A549 (cell line): ENCODE measurements at regions not wholly inside any gene's neighbourhood (a gene's known extent, or its start where the extent isn't known, plus 50 kb on each side); places are given as distances from the start of the nearest gene placed in this dataset.

ENCODE experiments used
- ATAC-seq, 2 experiments: fragments of 200-7000 bp in 1 of 2; fragments of >200 bp in 1 of 2; cut with Nextera tagmentation in 1 of 2; cut with Tn5 transposase in 1 of 2; 3 replicates each; pipeline versions ENCODE4 v1.8.0 to v1.9.1; 2018 to 2020; ENCODE audit warnings: mild to moderate bottlenecking in 1 of 2, moderate library complexity in 1 of 2
- CTCF ChIA-PET: fragments of 300-600 bp; sonication (Branson Sonifier 250); formaldehyde crosslinking; extraction: SDS; loops from one replicate; lab custom pipeline; 2021; ENCODE audit warnings: antibody characterized with exemption, inconsistent platforms; lab: Yijun Ruan, JAX
- POLR2A ChIA-PET: fragments of 350-600 bp; formaldehyde crosslinking; extraction: SDS; loops from one replicate; lab custom pipeline; 2021; ENCODE audit warnings: antibody characterized with exemption, inconsistent platforms; lab: Yijun Ruan, JAX
- DNase-seq, 2 experiments: peaks; one replicate each; pipeline versions ENCODE4 v3.0.0 to v3.0.0-alpha.2; 2011 to 2016; ENCODE audit warnings: low read depth in 1 of 2, low spot score in 1 of 2
- FAIRE-seq: peaks from 2 replicates; lab custom pipeline; 2011; peaks lifted over from hg19 to GRCh38; lab: Jason Lieb, UNC
- H3K27ac ChIP-seq, 2 experiments: fragments of >200 bp; sonication (Bioruptor Twin); formaldehyde crosslinking; 3 replicates each; pipeline ENCODE4 v1.5.1; 2016 to 2017
- H3K4me1 ChIP-seq: fragments of >200 bp; sonication (Bioruptor Twin); formaldehyde crosslinking; 3 replicates; pipeline ENCODE4 v1.6.1; 2016
- H3K4me2 ChIP-seq: fragments of >200 bp; sonication (Bioruptor Twin); formaldehyde crosslinking; 3 replicates; pipeline ENCODE4 v1.6.1; 2016
- H3K4me3 ChIP-seq: fragments of >200 bp; sonication (Bioruptor Twin); formaldehyde crosslinking; 3 replicates; pipeline ENCODE4 v1.5.1; 2016
- H3K9me3 ChIP-seq: fragments of >200 bp; sonication (Bioruptor Twin); formaldehyde crosslinking; 3 replicates; pipeline ENCODE4 v1.6.1; 2016
- CTCF ChIP-seq: fragments of >200 bp; sonication (Bioruptor Twin); formaldehyde crosslinking; IDR thresholded peaks from 3 replicates; pipeline ENCODE4 v1.5.1; 2016
- E2F6 ChIP-seq: IDR thresholded peaks from 2 replicates; pipeline ENCODE4 v1.6.1; 2012; ENCODE audit warnings: low read depth, borderline replicate concordance
- EHMT2 ChIP-seq: fragments of 200-600 bp; sonication (generic); IDR thresholded peaks from 2 replicates; pipeline ENCODE4 v1.6.1; 2016; ENCODE audit warnings: antibody characterized with exemption, low read depth, mild to moderate bottlenecking, moderate library complexity
- FOSL2 ChIP-seq, 2 experiments: fragments of 450-650 bp in 1 of 2; fragments of >200 bp in 1 of 2; sonication (Bioruptor Twin) in 1 of 2; formaldehyde crosslinking; IDR thresholded peaks; 2 replicates each; pipeline versions ENCODE4 v1.5.0 to v1.6.1; 2016 to 2020; ENCODE audit warnings: mild to moderate bottlenecking in 1 of 2, moderate library complexity in 1 of 2
- FOXS1 ChIP-seq: fragments of 250-450 bp; sonication (Bioruptor Pico); IDR thresholded peaks from 2 replicates; pipeline ENCODE4 v1.5.0; 2020; ENCODE audit warnings: mild to moderate bottlenecking, moderate library complexity
- HDAC2 ChIP-seq: fragments of 200-600 bp; sonication (generic); IDR thresholded peaks from 2 replicates; pipeline ENCODE4 v1.6.1; 2016
- HEYL ChIP-seq: fragments of 250-450 bp; sonication (Bioruptor Pico); IDR thresholded peaks from 2 replicates; pipeline ENCODE4 v1.8.0; 2021; ENCODE audit warnings: mild to moderate bottlenecking, moderate library complexity
- JUNB ChIP-seq: fragments of >200 bp; sonication (Bioruptor Twin); formaldehyde crosslinking; IDR thresholded peaks from 2 replicates; pipeline ENCODE4 v1.6.1; 2016
- MAFK ChIP-seq: fragments of 450-650 bp; IDR thresholded peaks from 2 replicates; pipeline ENCODE4 v1.6.1; 2014; ENCODE audit not compliant: partially characterized antibody
- MAZ ChIP-seq: fragments of 150-350 bp; IDR thresholded peaks from 2 replicates; pipeline ENCODE4 v1.6.1; 2014; ENCODE audit warnings: antibody characterized with exemption, low read depth, low read length, borderline replicate concordance
- POLR2AphosphoS2 ChIP-seq: conservative IDR thresholded peaks from 2 replicates; pipeline ENCODE4 v1.6.1; 2012; ENCODE audit warnings: low read length, improper control_type of control experiment, inconsistent platforms
- RFX5 ChIP-seq: fragments of 450-650 bp; IDR thresholded peaks from 2 replicates; pipeline ENCODE4 v1.7.1; 2014; ENCODE audit warnings: antibody characterized with exemption, mild to moderate bottlenecking, moderate library complexity
- RNF2 ChIP-seq: fragments of 200-600 bp; sonication (generic); IDR thresholded peaks from 2 replicates; pipeline ENCODE4 v1.6.1; 2016; ENCODE audit warnings: low read depth, mild to moderate bottlenecking, antibody characterized with exemption, moderate library complexity, borderline replicate concordance
- TP53 ChIP-seq: fragments of 250-450 bp; sonication (Bioruptor Pico); IDR thresholded peaks from 2 replicates; pipeline ENCODE4 v1.5.0; 2021; ENCODE audit warnings: mild to moderate bottlenecking, moderate library complexity
- ZFP36 ChIP-seq: fragments of 450-650 bp; IDR thresholded peaks from 2 replicates; pipeline ENCODE4 v1.6.1; 2014; ENCODE audit warnings: borderline replicate concordance; ENCODE audit not compliant: partially characterized antibody
- ZSCAN20 ChIP-seq: fragments of 250-450 bp; sonication (Bioruptor Pico); IDR thresholded peaks from 2 replicates; pipeline ENCODE4 v1.8.0; 2022; ENCODE audit warnings: mild to moderate bottlenecking, moderate library complexity
- WGBS: methylation state at CpG from one replicate; pipeline ENCODE4 v1.1.6; 2017; ENCODE audit errors: missing lambda C conversion rate; 5-methylcytosine and 5-hydroxymethylcytosine counted together
- TF ChIP-seq, protein P1 (sequence below): IDR thresholded peaks from 2 replicates; pipeline ENCODE4 v1.6.1; 2012
- TF ChIP-seq, protein P2 (sequence below): fragments of 150-350 bp; IDR thresholded peaks from 2 replicates; pipeline ENCODE4 v1.6.1; 2014; ENCODE audit warnings: low read depth, mild to moderate bottlenecking, low read length
- TF ChIP-seq, protein P3 (sequence below): fragments of 250-450 bp; sonication (Bioruptor Pico); IDR thresholded peaks from 2 replicates; pipeline ENCODE4 v1.5.0; 2021; ENCODE audit warnings: mild to moderate bottlenecking, moderate library complexity, borderline replicate concordance

- ChIA-PET POLR2A (no interaction called here), CTCF (no interaction called here)
- TF ChIP-seq, protein P1, sequence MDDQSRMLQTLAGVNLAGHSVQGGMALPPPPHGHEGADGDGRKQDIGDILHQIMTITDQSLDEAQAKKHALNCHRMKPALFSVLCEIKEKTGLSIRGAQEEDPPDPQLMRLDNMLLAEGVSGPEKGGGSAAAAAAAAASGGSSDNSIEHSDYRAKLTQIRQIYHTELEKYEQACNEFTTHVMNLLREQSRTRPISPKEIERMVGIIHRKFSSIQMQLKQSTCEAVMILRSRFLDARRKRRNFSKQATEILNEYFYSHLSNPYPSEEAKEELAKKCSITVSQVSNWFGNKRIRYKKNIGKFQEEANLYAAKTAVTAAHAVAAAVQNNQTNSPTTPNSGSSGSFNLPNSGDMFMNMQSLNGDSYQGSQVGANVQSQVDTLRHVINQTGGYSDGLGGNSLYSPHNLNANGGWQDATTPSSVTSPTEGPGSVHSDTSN = no peak
- TF ChIP-seq, protein P2, sequence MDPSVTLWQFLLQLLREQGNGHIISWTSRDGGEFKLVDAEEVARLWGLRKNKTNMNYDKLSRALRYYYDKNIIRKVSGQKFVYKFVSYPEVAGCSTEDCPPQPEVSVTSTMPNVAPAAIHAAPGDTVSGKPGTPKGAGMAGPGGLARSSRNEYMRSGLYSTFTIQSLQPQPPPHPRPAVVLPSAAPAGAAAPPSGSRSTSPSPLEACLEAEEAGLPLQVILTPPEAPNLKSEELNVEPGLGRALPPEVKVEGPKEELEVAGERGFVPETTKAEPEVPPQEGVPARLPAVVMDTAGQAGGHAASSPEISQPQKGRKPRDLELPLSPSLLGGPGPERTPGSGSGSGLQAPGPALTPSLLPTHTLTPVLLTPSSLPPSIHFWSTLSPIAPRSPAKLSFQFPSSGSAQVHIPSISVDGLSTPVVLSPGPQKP = no peak
- TF ChIP-seq, protein P3, sequence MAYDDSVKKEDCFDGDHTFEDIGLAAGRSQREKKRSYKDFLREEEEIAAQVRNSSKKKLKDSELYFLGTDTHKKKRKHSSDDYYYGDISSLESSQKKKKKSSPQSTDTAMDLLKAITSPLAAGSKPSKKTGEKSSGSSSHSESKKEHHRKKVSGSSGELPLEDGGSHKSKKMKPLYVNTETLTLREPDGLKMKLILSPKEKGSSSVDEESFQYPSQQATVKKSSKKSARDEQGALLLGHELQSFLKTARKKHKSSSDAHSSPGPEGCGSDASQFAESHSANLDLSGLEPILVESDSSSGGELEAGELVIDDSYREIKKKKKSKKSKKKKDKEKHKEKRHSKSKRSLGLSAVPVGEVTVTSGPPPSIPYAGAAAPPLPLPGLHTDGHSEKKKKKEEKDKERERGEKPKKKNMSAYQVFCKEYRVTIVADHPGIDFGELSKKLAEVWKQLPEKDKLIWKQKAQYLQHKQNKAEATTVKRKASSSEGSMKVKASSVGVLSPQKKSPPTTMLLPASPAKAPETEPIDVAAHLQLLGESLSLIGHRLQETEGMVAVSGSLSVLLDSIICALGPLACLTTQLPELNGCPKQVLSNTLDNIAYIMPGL (CRISPR knock-in tag) = no peak
- TF ChIP-seq ZSCAN20 (no peak), POLR2AphosphoS2 (no peak), JUNB (no peak), EHMT2 (no peak), HEYL (CRISPR knock-in tag) (no peak), ZFP36 (no peak), RNF2 (no peak), MAFK (no peak), TP53 (CRISPR knock-in tag) (no peak)
- H3K4me2 ChIP-seq = no peak overlapping the region
- H3K4me3 ChIP-seq = no peak overlapping the region
- no peaks in the 10 kb centered on the region for H3K4me1 ChIP-seq
- H3K9me3 ChIP-seq = no peaks in the 10 kb centered on the region
- ATAC-seq = no peak
- WGBS = 3% methylated on average over 3 of the region's 3 CpGs
- FAIRE-seq = no peak
- no peak for DNase-seq
- H3K27ac ChIP-seq = no peak overlapping the region
These were observed 110.7 kb downstream of the TFAP2B start for GRCh38 chr6:50929323-50929722.

DNA sequence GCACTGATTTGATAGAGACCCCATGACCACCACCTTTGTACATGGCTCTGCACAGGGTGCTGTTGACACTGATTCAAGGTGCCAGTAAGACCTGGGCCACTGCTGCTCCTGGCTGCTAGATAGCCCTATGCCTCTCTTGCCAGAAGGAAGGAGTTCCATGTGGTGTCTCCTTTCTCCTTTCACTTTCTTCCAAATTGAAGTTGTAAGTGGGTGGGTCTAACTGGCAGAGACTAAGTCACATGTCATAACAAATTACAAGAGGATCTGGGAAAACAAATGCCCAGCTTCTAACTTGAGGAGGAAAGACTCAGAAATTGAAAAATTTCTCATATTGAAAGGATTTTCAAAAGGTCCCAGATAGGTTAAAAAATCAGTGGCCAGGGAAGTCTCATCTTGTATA is 116.8 kb downstream of the TFAP2B start:
- ChIA-PET CTCF (no interaction called here), POLR2A (no interaction called here)
- no peak for FAIRE-seq
- Histone ChIP-seq H3K4me3 (no peak overlapping the region), H3K4me1 (no peaks in the 10 kb centered on the region), H3K9me3 (no peaks in the 10 kb centered on the region), H3K4me2 (no peak overlapping the region), H3K27ac (no peak overlapping the region)
- no peak for DNase-seq
- TF ChIP-seq JUNB (no peak), HDAC2 (no peak), CTCF (no peak), RFX5 (no peak), E2F6 (no peak), MAZ (no peak), FOSL2 (IDR thresholded peaks at IDR 0.05) (no peak), FOSL2 (CRISPR knock-in tag; IDR thresholded peaks at IDR 0.05) (no peak), FOXS1 (CRISPR knock-in tag) (no peak)
- no peak for ATAC-seq
